Brain microvascular endothelial cell (primary cell): ENCODE measurements at regions not wholly inside any gene's neighbourhood (a gene's known extent, or its start where the extent isn't known, plus 50 kb on each side); places are given as distances from the start of the nearest gene placed in this dataset.

Experiments used
- DNase-seq: peaks from one replicate; pipeline ENCODE4 v3.0.0-alpha.2; 2020
- H3K27ac ChIP-seq: fragments of 250-450 bp; sonication (Bioruptor Pico); 2 replicates; pipeline ENCODE4 v1.5.1; 2020; ENCODE audit warnings: mild to moderate bottlenecking, moderate library complexity
- H3K27me3 ChIP-seq: fragments of 250-450 bp; sonication (Bioruptor Pico); replicated peaks from 2 replicates; pipeline ENCODE4 v1.5.1; 2020; ENCODE audit warnings: mild to moderate bottlenecking
- H3K36me3 ChIP-seq: fragments of 250-450 bp; sonication (Bioruptor Pico); replicated peaks from 2 replicates; pipeline ENCODE4 v1.5.1; 2020; ENCODE audit warnings: mild to moderate bottlenecking
- H3K4me3 ChIP-seq: 2 replicates; pipeline ENCODE4 v1.5.1; 2011; ENCODE audit warnings: low read depth, mild to moderate bottlenecking, control low read depth, low read length, moderate library complexity
- CTCF ChIP-seq: IDR thresholded peaks from 2 replicates; pipeline ENCODE4 v1.5.1; 2011; ENCODE audit warnings: low read depth, mild to moderate bottlenecking, moderate library complexity, low read length, control low read depth, inconsistent platforms; ENCODE audit errors: missing control alignments
- in situ Hi-C: cut with HindIII; loops from 2 replicates; pipeline ENCODE4 v1.10.0; 2017; ENCODE audit warnings: low sequenced_read_pairs, low pct_ligation_motif_present

GRCh38 chr2:150135223-150135883 is 352.1 kb downstream of the RND3 start:
- TF ChIP-seq CTCF = no peak
- no peak for DNase-seq
- no peak overlapping the region for H3K27ac ChIP-seq
- H3K36me3 ChIP-seq = no peaks in the 10 kb centered on the region
- in situ Hi-C loops = no loop called here
- no peak overlapping the region for H3K4me3 ChIP-seq
- H3K27me3 ChIP-seq = no peaks in the 10 kb centered on the region

GRCh38 chr2:150134223-150134857 is 353.1 kb downstream of the RND3 start:
- H3K36me3 ChIP-seq = no peaks in the 10 kb centered on the region
- in situ Hi-C loops = no loop called here
- peak overlapping the region; percentile 79 for H3K27ac ChIP-seq
- no peaks in the 10 kb centered on the region for H3K27me3 ChIP-seq
- H3K4me3 ChIP-seq = no peak overlapping the region
- TF ChIP-seq CTCF = no peak
- no peak for DNase-seq

GRCh38 chr2:150133623-150134022 is 353.8 kb downstream of the RND3 start:
- Histone ChIP-seq H3K4me3 (no peak overlapping the region), H3K36me3 (no peaks in the 10 kb centered on the region), H3K27ac (peak overlapping the region; percentile 79), H3K27me3 (no peaks in the 10 kb centered on the region)
- in situ Hi-C loops = no loop called here
- no peak for TF ChIP-seq CTCF
- peak; percentile 95 for DNase-seq

- Histone ChIP-seq H3K36me3 (no peaks in the 10 kb centered on the region), H3K27ac (no peak overlapping the region), H3K27me3 (no peaks in the 10 kb centered on the region), H3K4me3 (no peak overlapping the region)
- in situ Hi-C loops = no loop called here
- TF ChIP-seq CTCF = no peak
- DNase-seq = no peak
These were observed 357.4 kb downstream of the RND3 start for GRCh38 chr2:150129921-150130575.

GRCh38 chr2:150127995-150128394 is 359.5 kb downstream of the RND3 start:
- Histone ChIP-seq H3K27me3 (no peaks in the 10 kb centered on the region), H3K4me3 (no peak overlapping the region), H3K27ac (peak overlapping the region; percentile 93), H3K36me3 (no peaks in the 10 kb centered on the region)
- TF ChIP-seq CTCF = no peak
- DNase-seq = peak; percentile 89
- in situ Hi-C loops = no loop called here
